ENCODE measurements at regions not wholly inside any gene's neighbourhood (a gene's known extent, or its start where the extent isn't known, plus 50 kb on each side); places are given as distances from the start of the nearest gene placed in this dataset.
A peak's percentile ranks its signal among the peaks of the same experiment; 100 is the strongest.

DNA sequence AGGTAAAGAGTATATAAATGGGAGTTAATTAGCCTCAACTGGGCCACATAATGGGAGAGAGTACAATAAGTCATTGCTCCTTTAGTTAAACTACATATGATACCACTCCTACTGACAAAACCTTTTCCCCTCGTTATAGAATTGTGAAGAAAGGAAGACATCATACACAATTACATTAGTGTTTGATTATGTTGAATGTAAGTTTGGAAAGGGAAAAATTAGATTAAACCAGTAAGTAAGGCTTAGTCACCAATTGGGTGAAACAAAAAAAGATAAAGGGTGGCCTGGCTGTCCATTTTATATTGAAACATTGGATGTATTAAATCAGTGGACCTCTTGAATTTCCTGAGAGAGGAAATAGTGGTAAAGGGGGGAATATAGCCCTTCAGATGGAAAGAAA lies 464.3 kb upstream of the PAPPA start (continued):
- TF ChIP-seq FOXM1 (IDR thresholded peaks at IDR 0.05; ENCODE audit: low read depth), result 0 out of 2 replicates have a peak, but pooled peaks have one; percentile 24
- no peak for TF ChIP-seq CHD2 (IDR thresholded peaks at IDR 0.05; ENCODE audit: low read length, partially characterized antibody)
- TF ChIP-seq RFX5 (IDR thresholded peaks at IDR 0.05; ENCODE audit: low read length), result no peak
- TF ChIP-seq EP300 (IDR thresholded peaks at IDR 0.05; ENCODE audit: borderline replicate concordance in 1 of 2, low read depth in 1 of 2, low read length in 1 of 2), result peak; percentile 18 to 74; a peak in 2 of 4 replicates
- TF ChIP-seq, protein P1, sequence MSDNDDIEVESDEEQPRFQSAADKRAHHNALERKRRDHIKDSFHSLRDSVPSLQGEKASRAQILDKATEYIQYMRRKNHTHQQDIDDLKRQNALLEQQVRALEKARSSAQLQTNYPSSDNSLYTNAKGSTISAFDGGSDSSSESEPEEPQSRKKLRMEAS (IDR thresholded peaks at IDR 0.05; ENCODE audit: low read depth), result no peak
- no peak for TF ChIP-seq RXRA (IDR thresholded peaks at IDR 0.05; ENCODE audit: borderline replicate concordance, low read depth)
- TF ChIP-seq POLR2AphosphoS5 (IDR thresholded peaks at IDR 0.05; ENCODE audit: low read depth, low read length), result 0 out of 2 replicates have a peak, but pooled peaks have one; percentile 16
- TF ChIP-seq SMC3 (IDR thresholded peaks at IDR 0.05; ENCODE audit: low read depth, low read length), result no peak
- TF ChIP-seq, protein P2, sequence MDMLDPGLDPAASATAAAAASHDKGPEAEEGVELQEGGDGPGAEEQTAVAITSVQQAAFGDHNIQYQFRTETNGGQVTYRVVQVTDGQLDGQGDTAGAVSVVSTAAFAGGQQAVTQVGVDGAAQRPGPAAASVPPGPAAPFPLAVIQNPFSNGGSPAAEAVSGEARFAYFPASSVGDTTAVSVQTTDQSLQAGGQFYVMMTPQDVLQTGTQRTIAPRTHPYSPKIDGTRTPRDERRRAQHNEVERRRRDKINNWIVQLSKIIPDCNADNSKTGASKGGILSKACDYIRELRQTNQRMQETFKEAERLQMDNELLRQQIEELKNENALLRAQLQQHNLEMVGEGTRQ (IDR thresholded peaks at IDR 0.05; ENCODE audit: borderline replicate concordance, low read depth, low read length), result no peak
- TF ChIP-seq EZH2phosphoT487 (IDR thresholded peaks at IDR 0.05; ENCODE audit: borderline replicate concordance, low read depth), result no peak
- no peak for TF ChIP-seq TAF1 (IDR thresholded peaks at IDR 0.05; ENCODE audit: borderline replicate concordance, low read depth, low read length)
- TF ChIP-seq NRF1 (IDR thresholded peaks at IDR 0.05; ENCODE audit: low read depth, low read length), result no peak
- TF ChIP-seq FOXJ3 (CRISPR knock-in tag; IDR thresholded peaks at IDR 0.05), result no peak
- TF ChIP-seq NFIC (IDR thresholded peaks at IDR 0.05; ENCODE audit: borderline replicate concordance), result no peak

DNA sequence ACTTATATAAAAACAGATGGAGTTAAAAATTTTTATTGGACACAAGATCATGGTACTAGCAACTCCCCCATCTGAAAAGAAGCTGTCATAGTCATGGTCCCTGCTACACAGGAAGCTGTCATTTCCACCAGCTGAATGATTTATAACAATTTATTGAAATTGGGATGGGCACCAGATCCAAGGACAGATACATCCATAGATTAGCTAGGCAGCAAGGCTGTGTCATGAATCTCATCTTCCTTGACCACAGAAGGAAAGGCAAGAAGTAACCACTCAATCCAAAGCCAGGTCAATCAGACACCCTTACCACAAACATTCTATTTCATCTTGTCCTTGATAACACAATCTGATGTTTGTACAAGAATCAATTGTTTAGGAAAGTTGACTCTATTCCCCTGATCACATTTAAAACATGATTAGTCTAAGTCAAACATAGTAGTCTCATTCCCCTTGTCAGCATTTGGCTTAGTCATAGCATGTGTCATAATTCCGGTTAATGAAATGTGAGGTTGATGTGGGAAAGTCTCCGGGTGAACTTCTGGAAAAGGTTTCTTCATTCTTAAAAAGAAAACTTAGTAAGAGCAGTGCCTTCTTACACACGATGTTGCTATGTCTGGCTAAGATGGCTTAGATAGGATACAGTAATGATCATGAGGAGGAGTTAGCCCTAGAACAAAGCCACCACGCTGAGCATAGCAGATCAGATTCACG lies 462.6 kb upstream of the PAPPA start:
- no peak overlapping the region for H2AFZ ChIP-seq (ENCODE audit: low read depth)
- H3K79me2 ChIP-seq (ENCODE audit: insufficient read depth), result no peaks in the 10 kb centered on the region
- H3K4me3 ChIP-seq (ENCODE audit: low read depth in 2 of 2, low read length in 1 of 2), result no peak overlapping the region
- DNase-seq, result no peak
- H4K20me1 ChIP-seq (ENCODE audit: insufficient read depth), result no peaks in the 10 kb centered on the region
- peak overlapping the region; percentile 71 for H3K4me2 ChIP-seq
- peak overlapping the region; percentile 96 for H3K9ac ChIP-seq
- 11% methylated on average over 5 of the region's 5 CpGs for WGBS (ENCODE audit: low lambda C conversion rate)
- H3K27me3 ChIP-seq (ENCODE audit: insufficient read depth), result no peaks in the 10 kb centered on the region
- ChIA-PET CTCF (no interaction called here), POLR2A (no interaction called here)
- H3K9me3 ChIP-seq, result no peaks in the 10 kb centered on the region
- H3F3A ChIP-seq (replicated peaks; ENCODE audit: insufficient read depth), result peaks cover 46% of the 10 kb centered on the region
- H3K4me1 ChIP-seq (ENCODE audit: control insufficient read depth in 1 of 2, insufficient read depth in 2 of 2, low read depth in 1 of 2, low read length in 1 of 2), result peaks cover 3 to 36% of the 10 kb centered on the region in 2 experiments; a peak in 2 of 4 replicates
- H3K9me2 ChIP-seq, result no peaks in the 10 kb centered on the region
- peak overlapping the region; percentile 90 to 100 for H3K27ac ChIP-seq (ENCODE audit: low read depth in 2 of 2, low read length in 1 of 2)
- H3K36me3 ChIP-seq (replicated peaks in 1 of 2; ENCODE audit: control insufficient read depth in 1 of 2, insufficient read depth in 2 of 2, low read length in 1 of 2), result peaks cover 0 to 3% of the 10 kb centered on the region in 2 experiments
- TF ChIP-seq RXRA (IDR thresholded peaks at IDR 0.05; ENCODE audit: borderline replicate concordance, low read depth) (peak; percentile 94), CHD2 (IDR thresholded peaks at IDR 0.05; ENCODE audit: low read length, partially characterized antibody) (no peak), EP300 (IDR thresholded peaks at IDR 0.05; ENCODE audit: borderline replicate concordance in 1 of 2, low read depth in 1 of 2, low read length in 1 of 2) (peak; percentile 71 to 90), MEF2A (IDR thresholded peaks at IDR 0.05; ENCODE audit: borderline replicate concordance, low read depth) (peak; percentile 49; the same call in 1 of the 2 replicates), RAD21 (IDR thresholded peaks at IDR 0.05; ENCODE audit: low read length) (no peak), EZH2phosphoT487 (IDR thresholded peaks at IDR 0.05; ENCODE audit: borderline replicate concordance, low read depth) (no peak), RCOR1 (IDR thresholded peaks at IDR 0.05; ENCODE audit: low read length) (no peak), TCF12 (IDR thresholded peaks at IDR 0.05) (peak; percentile 93), ELF1 (IDR thresholded peaks at IDR 0.05) (no peak; the same call in 1 of the 2 replicates), JUND (IDR thresholded peaks at IDR 0.05) (peak; percentile 92), GATA2 (CRISPR knock-in tag; IDR thresholded peaks at IDR 0.05) (no peak), MXI1 (IDR thresholded peaks at IDR 0.05; ENCODE audit: low read depth, low read length) (no peak), SMC3 (IDR thresholded peaks at IDR 0.05; ENCODE audit: low read depth, low read length) (no peak)
- TF ChIP-seq, protein P3, sequence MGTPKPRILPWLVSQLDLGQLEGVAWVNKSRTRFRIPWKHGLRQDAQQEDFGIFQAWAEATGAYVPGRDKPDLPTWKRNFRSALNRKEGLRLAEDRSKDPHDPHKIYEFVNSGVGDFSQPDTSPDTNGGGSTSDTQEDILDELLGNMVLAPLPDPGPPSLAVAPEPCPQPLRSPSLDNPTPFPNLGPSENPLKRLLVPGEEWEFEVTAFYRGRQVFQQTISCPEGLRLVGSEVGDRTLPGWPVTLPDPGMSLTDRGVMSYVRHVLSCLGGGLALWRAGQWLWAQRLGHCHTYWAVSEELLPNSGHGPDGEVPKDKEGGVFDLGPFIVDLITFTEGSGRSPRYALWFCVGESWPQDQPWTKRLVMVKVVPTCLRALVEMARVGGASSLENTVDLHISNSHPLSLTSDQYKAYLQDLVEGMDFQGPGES (IDR thresholded peaks at IDR 0.05; ENCODE audit: low read depth, low read length), result no peak
- TF ChIP-seq, protein P4, sequence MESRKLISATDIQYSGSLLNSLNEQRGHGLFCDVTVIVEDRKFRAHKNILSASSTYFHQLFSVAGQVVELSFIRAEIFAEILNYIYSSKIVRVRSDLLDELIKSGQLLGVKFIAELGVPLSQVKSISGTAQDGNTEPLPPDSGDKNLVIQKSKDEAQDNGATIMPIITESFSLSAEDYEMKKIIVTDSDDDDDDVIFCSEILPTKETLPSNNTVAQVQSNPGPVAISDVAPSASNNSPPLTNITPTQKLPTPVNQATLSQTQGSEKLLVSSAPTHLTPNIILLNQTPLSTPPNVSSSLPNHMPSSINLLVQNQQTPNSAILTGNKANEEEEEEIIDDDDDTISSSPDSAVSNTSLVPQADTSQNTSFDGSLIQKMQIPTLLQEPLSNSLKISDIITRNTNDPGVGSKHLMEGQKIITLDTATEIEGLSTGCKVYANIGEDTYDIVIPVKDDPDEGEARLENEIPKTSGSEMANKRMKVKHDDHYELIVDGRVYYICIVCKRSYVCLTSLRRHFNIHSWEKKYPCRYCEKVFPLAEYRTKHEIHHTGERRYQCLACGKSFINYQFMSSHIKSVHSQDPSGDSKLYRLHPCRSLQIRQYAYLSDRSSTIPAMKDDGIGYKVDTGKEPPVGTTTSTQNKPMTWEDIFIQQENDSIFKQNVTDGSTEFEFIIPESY (IDR thresholded peaks at IDR 0.05; ENCODE audit: borderline replicate concordance, low read depth), result peak; percentile 81; the same call in 1 of the 2 replicates
- TF ChIP-seq, protein P5, sequence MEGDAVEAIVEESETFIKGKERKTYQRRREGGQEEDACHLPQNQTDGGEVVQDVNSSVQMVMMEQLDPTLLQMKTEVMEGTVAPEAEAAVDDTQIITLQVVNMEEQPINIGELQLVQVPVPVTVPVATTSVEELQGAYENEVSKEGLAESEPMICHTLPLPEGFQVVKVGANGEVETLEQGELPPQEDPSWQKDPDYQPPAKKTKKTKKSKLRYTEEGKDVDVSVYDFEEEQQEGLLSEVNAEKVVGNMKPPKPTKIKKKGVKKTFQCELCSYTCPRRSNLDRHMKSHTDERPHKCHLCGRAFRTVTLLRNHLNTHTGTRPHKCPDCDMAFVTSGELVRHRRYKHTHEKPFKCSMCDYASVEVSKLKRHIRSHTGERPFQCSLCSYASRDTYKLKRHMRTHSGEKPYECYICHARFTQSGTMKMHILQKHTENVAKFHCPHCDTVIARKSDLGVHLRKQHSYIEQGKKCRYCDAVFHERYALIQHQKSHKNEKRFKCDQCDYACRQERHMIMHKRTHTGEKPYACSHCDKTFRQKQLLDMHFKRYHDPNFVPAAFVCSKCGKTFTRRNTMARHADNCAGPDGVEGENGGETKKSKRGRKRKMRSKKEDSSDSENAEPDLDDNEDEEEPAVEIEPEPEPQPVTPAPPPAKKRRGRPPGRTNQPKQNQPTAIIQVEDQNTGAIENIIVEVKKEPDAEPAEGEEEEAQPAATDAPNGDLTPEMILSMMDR (IDR thresholded peaks at IDR 0.05), result no peak
- TF ChIP-seq, protein P1 (IDR thresholded peaks at IDR 0.05; ENCODE audit: low read depth), result peak; percentile 80

All from SK-N-SH (cell line).